Right hindlimb (tissue), 1 donor: ENCODE measurements at regions not wholly inside any gene's neighbourhood (a gene's known extent, or its start where the extent isn't known, plus 50 kb on each side); places are given as distances from the start of the nearest gene placed in this dataset.
"Not testable (repeated sequence)": the region's sequence is repeated elsewhere in the genome, so short reads cannot be mapped to it uniquely, and the experiment has no call there.

ENCODE experiments used
- DNase-seq: peaks from one replicate; pipeline ENCODE4 v3.0.0-alpha.2; 2018

DNA sequence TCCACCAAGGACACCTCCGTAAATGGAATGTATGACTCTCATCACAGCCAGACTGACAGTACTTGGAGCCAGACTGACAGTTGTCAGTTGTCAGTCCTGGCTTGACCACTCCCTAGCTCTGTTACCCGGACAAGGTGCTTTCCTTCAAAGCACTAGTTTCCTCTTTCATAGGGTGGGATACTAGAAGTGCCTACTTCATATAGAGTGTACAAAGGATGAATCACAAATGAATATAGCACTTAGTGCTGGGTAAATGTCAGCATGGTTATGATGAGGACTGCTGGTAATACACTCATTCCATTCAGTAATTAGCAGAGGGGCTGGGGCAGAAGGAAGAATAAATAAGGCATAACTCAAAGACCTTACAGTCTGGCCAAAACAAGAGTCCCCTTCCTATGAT is 91.4 kb downstream of the ARL4C start:
- DNase-seq: no peak

DNA sequence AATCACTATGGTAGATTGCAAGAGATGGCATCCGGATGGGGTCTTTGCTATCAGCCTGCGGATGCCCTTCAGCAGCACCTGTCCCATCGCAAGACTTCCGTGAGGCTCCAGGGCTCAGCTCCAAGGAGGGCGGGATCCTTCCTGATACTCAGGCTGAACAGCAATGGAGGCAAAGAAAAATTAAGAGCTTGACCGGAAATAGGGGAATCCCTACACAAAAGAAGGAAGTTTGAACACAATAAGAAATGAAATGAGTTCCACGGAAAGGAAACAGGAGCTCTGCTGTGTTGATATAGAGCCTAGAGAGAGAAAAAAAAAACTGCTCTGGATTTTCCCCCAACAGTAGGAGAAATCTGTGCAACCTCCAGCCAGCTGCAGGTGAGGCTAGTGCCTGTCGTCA is 91.9 kb downstream of the ARL4C start:
- DNase-seq: no peak

DNA sequence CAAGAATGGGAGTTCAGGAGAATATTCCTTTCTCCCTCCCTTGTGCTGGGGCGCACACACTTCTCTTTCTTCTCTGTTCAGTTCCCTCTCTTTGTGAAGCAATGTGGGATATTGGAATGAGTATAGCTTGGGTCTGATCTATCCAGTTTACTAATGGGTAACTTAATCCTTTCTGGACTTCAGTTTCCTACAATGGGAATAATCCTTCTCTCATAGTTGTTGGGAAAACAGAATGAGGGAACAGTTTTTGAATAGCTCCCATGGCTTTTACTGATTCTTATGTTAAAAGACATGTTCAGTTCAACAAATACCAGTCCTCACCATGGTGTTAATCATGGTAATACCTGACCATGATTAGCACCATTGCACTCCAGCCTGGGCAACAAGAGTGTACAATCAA is 93.1 kb downstream of the ARL4C start:
- no peak for DNase-seq

DNA sequence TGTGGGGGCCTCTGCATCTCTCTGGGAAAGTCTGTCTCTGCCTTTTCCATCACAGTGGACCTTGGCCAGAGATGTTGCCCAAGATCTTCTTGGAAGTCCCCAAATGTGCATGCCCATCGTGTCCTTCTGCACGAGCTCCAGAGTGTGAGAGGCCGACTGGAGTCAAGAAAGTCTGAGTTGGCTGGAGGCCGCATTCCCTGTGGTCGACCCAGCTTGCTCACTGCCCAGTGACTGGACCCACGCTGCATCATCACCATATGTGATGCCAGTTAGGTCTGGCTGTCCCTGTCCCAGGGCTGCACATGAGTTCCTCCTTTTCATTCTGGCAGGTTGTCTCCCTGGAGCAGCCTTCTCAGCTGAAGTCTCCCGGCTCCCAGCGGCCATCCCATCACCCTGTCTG is 93.8 kb downstream of the ARL4C start:
- DNase-seq: no peak

DNA sequence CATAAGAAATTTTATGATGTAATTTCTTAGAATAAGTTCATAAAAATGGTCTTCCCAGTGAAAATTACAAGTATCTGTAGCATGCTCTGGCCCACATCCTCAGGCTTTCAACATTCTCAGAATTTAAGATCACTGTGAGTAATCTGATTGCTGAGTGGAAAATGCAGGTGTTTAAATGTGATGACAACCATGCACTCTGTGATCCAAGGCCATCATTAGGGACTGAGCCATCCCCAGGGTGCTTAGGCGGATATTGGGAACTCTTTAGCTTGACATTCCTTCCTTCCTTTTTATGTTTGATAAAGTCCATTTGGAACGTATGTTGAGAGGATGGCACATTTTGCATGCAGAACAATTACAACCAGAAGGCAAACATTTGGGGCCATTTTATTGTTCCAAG is 95.5 kb downstream of the ARL4C start:
- DNase-seq: peak; percentile 42

DNA sequence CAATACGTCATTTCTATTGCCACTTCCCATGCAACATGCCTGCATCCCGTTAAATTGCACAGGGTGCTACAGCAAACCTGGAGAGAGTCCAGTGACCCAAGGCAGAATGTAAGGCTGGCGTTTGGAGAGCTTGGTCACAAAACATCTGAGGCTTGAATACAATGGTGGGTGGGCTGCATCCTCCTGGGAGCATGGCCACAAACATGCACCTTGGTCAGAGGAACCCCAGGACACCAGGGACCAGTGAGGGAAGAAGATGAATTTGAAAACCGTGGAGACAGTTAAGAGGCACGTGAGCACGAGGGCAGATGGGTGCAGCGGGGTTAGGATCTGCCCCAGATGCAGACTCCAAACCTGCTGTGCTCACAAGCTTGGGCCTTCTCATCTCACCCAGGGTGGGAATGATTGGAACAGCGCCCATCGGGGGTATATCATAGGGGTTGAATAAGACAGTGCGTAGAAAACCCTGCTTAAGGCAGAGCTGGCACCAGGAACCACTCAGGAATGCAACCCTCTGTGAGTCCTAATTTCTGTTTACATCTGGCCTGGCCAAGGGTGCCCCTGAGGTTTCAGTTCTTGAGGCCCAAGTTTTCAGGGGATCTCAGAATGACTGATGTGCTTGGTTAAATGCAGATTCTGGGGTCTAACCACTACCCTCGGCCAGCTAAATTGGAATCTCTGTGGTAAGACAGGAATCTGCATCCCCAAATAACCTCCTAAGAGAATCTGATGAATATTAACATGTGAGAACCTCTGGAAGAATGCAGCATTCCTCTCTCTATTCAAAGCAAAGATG is 97.2 kb downstream of the ARL4C start:
- DNase-seq: no peak

DNA sequence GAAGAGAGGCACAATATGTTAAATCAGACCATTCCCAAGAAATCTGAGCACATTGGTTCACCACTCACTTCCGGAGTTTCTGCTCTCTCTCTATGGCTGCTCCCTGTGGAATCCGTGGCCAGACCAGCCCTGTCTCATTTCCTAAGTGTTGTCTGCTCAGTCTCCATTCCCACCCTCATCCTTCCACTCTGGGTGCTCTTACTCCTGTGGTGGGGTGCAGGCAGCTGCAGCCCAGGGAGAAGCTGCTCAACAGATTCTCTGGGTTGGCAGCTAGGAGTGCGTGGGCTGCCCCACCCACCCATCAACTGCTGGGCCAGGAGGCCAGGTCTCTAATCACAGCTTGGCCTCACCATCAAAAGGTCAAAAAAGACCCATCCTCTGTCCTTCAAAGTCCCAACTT is 98.3 kb downstream of the ARL4C start:
- DNase-seq: no peak

DNA sequence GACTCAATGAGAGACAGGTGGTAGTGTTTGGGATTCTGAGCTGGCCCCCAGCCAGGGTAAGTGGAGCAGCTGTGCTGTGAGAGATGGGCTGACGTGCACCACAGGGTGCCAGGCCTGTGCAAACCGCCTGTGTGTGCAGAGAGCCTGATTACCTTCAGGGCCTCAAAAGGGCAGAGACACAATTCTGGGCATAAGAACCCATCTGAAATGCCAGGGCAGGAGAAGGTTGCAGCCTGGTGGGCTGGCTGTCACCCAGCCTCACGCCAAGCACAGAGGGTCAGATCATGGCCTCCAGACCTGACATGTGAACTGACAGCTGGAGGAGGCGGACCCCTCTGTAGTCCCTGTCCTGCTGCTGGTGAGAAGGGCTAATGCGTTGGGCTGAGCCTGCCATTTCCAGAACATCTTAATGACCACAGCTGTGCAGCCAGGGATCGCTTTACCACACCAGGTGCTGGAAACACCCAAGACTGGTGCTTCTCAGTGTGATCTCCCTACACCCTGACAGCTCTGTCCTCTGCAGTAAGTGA is 100.9 kb downstream of the ARL4C start:
- DNase-seq: peak; percentile 80

DNA sequence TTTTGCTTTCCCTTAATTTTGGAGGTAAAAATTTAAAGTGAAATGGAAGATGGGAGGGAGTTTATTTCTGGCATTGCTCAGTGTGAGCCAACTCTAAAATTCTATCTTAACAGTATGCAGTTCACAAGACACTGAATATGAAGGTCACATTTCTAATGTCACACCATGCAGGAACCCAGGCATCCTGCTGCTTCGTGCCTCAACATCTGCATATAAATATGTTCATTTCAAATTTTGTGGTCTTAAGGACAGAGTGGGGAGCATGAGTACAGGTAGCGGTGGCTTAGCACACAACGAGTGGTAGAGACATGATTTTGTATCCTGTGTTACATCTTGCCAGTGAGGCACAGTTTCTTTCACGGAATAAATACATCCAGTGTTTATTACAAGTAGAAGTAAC is 102.4 kb downstream of the ARL4C start:
- DNase-seq: no peak

DNA sequence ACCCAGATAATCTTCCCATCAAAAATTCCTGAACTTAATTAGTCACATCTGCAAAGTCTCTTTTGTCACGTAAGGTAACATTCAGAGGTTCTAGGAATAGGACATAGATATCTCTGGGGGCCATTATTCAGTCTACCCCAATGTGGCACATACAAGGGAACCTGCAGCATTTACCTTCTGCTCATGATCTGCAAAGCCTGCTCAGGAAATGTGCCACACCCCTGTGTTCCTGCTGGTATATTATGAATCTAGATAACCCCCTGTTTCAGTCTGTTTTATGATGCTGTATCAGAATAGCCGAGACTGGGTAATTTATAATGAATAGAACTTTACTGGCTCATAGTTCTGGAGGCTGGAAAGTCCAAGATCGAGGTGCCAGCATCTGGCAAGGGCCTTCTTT is 103.5 kb downstream of the ARL4C start:
- DNase-seq: no peak

DNA sequence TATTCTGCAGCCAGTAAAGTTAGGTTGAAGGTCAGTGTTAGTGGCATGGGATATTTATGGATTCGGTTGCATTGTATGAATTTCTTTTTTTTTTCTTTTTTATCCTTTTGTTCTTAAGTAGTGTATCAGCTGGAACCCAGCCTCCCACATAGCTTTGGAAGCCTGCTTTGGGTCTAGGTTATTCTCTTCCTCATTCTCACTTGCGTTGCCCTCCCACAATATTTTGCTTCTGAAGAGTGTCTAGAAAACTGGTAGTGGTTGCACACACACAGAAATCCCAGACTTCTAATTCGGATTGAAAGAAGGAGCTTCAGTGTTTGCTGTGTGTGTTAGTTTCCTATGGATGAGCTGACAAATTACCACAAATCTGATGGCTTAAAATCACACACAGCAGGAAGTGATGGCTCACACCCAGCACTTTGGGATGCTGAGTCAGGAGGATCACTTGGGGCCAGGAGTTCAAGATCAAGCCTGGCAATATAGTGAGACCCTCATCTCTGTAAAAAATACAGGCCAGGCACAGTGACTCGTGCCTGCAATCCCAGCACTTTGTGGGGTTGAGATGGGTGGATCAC is 104.8 kb downstream of the ARL4C start:
- DNase-seq: no peak

DNA sequence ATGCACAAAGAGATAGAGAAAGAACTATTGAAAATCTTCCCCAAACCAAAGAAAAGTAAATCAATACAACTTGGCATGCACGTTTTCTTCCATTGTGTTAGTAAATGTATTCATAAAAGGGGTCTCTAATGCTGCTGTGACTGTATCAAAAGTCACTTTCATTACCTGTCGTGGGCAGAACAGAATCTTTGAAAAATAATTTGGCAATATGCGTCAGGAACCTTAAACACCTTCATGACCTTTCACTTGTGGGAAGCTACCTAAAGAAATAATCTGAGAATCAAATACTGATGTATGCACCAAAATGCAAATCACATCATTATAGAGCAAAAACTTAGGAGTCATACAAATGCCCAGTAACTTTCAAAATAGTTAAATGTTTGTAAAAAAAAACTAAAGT is 105.3 kb downstream of the ARL4C start:
- no peak for DNase-seq

DNA sequence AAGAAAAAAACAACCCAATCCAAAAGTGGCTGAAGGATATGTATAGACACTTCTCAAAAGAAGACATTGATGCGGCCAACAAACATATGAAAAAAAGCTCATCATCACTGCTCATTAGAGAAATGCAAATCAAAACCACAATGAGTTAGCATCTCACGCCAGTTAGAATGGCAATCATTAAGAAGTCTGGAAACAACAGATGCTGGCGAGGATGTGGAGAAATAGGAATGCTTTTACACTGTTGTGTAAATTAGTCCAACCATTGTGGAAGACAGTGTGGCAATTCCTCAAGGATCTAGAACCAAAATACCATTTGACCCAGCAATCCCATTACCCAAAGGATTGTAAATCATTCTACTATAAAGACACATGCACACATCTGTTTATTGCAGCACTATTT is 107.2 kb downstream of the ARL4C start:
- not testable (repeated sequence) for DNase-seq

DNA sequence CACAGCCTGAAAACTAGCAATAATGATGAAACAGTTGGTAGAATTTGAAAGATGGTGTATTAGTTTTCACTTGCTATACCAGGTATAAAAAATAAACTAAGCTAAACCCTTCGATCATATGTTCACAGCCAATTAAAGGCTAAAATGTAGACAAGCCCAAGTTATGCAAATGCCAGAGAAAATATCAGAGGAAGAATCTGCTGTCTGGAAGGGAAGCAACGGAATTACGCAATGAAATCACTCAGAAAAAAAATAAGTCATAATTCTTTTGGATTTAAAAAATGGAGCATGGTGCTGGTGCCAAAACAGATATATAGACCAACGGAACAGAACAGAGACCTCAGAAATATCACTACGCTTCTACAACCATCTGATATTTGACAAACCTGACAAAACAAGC is 108.3 kb downstream of the ARL4C start:
- no peak for DNase-seq

DNA sequence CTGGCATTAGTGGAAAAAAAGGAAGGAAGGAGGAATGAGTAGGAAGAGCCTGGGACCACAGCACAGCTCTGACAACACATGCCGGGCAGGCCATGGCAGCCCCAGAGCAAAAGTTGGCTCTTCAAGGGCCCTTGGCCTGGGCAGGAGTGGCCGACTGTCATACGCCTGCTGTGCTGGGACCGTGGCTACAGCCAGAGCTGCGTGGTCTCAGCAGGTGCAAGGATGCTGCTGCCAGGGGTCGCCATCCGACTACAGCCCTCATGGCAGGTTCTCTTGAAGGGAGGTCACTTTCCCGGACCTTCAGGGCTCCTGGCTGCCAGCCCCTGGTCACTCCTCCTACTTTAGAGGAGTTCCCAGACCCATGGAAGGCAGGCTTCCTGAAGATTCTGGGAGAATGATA is 109.9 kb downstream of the ARL4C start:
- no peak for DNase-seq

DNA sequence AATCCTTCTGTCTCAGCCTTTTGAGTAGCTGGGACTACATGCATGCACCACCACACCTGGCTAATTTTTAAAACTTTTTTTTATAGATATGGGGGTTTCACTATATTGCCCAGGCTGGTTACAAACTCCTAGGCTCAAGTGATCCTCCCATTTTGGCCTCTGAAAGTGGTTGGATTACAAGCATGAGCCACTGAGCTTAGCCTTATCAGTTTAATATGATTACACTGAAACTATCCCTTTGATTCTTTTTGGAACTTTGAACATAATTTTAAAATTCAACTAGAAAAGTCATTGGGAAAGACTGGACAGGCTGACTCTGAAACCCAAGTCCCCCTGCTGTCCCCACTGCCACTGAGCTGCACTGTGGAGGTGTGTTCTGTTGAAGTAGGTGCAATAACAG is 114.8 kb downstream of the ARL4C start:
- DNase-seq: no peak

DNA sequence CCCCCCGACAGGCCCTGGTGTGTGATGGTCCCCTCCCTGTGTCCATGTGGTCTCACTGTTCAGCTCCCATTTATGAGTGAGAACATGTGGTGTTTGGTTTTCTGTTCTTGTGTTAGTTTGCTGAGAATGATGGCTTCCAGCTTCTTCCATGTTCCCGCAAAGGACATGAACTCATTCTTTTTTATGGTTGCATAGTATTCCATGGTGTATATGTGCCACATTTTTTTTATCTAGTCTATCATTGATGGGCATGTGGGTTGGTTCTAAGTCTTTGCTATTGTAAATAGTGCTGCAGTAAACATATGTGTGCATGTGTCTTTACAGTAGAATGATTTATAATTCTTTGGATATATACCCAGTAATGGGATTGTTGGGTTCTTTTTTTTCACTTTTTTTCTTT is 117.9 kb downstream of the ARL4C start:
- DNase-seq: not testable (repeated sequence)

DNA sequence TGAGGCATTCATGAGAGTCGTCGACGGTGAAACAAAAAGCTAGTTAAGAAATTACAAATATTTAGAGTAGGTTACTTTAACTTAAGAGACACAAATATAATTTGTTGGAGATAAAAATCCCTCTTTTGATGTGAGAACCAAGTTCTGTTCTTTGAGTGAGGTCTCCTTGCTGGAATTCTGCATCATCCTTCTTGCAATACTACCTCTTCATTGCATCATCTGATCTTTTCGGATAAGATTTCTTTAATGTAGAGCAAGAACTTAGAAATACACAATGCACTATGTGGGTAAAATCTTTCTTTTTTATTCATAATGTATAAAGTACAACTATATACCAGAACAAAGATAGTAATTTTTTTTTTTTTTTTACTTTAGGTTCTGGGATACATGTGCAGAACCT is 118.4 kb downstream of the ARL4C start:
- no peak for DNase-seq

DNA sequence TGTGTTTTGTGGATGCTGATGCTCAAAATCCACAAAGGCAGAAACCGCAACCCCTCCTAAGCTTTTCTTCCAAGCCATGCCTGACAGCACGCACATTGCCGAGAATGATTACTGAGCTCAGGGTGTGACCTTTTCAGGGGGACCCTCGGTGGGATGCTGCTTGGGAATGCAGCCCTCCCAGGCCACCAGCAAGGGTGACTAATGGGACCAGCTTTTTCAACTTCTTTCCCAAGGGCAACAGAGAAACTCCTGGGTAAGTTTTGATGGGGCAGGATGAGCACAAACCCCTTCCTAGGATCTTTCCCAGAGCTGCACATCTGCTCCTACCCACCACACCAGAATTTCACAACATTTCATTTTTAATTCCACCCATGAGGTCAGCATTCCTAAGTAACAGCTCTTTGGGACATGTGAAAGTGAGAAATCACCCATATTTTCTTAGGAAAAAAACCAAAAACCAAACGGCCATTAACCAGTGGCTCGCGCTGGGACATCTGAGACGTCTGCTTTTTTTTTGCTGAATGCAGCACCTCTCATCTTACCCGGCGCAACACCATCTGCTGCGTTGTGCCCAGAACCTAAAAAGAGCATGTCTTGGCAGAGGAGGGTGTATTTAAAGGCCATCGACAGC is 119.0 kb downstream of the ARL4C start:
- no peak for DNase-seq

DNA sequence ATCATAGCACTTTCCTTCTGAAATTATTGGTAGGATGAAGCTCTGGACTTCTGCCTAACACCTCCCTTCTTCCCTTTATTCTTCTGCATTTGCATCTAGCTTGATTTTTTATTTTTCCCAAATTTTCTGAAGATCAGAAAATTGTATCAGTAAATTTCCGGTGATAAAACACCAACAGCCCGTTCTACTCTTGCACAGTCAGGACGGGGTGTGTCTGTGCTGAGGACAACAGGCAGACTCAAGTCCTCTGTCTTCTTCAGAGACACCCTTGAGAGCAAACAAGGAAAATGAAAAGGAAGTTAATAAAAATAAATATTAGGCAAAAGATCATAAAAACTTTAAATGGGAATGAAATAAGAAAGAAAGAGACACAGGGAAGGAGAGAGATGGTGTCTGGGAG is 120.7 kb downstream of the ARL4C start:
- no peak for DNase-seq

DNA sequence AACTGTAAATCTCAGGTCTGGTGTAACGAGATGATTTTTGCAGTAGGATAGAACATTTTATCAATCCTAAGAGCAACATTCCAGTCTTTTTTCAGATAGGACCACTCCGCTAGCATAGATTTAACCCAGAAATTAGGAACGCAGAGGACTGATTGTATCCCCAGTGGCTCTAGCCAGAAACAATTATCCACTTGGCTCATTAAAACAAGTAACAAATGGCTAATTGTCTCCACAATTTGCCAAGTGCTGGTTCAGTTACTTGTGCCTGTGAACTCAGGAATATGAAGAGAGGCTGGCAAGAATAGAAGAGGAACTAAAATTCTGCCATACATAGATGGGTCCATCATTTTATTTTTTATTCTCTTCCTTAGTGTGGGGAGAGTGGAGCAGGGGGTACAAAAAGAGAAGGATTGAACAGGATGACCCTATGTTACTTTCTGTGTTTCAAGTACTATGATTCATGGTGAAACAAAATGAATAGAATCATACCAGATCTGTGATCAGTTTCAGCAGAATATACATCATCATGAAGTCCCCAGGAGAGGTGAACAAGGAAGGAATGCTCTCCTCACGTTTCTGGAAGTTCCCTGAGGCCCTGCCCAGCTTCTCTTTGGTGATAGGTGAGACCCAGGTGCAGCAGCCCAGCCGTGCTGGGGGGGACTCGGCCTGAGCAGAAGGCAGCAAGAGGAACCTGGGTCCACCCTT is 121.6 kb downstream of the ARL4C start:
- no peak for DNase-seq

DNA sequence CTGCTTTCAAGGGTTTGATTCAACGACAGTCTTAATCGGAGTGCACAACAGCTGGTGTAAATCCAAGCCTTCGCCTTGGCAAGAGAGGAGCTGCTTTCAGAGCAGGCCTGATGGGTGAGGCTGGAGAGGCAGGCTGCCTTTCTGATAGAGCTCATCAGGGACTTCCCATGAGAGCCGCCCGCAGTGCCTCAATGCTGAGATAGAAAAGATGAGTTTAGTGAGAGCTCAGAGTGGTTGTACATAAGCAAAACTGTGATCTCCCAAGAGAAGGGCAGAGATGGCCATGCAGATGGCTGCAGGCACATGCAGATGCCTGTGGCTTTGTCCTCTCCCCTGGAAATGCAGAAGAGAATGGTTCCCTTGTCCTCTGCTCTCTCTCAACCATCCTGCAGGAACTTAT is 122.1 kb downstream of the ARL4C start:
- DNase-seq: no peak

DNA sequence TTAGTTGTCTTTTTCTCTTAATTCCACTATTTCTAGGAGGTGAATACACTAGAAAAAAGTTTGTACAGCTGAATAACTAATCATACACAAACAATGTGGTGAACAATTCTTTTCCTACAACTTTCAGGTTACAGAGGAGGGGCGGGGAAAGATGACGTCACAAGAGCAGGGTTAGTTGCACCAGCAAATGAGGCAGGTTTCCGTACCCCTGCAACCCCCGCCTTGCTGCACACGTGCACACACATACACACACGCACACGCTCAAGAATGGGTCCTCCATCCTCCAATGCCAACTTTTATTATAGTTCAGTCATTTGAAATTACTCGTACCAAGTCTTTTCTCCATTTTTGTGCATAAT is 122.8 kb downstream of the ARL4C start:
- DNase-seq: no peak
